GM19395 (cell line): ENCODE measurements at regions not wholly inside any gene's neighbourhood (a gene's known extent, or its start where the extent isn't known, plus 50 kb on each side); places are given as distances from the start of the nearest gene placed in this dataset.

Experiments used
- ATAC-seq: cut with Tn5 transposase; IDR thresholded peaks from one replicate; pipeline ENCODE4 v1.9.1; 2021; ENCODE audit warnings: mild to moderate bottlenecking, moderate library complexity; ENCODE audit not compliant: unreplicated experiment

DNA sequence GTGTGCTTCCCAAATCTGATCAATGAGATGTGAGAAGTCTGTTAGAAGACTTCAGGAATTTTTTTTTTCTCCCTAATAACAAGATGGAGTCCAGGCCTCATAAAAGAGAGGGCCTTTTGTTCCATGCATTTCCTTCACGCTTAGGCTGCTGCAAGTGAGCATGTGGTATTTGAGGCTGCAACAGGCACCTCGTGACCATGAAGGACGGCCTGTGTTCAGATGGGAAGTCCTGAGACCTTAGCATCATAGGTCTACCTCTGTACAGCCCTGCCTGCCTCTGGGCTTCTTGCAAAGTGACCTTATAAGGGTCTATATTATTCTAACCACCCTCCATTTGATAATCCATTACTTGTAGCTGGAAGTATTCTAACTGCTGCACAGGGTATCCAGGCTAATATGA is 86.6 kb downstream of the BOD1 start:
- ATAC-seq = no peak

- no peak for ATAC-seq
These were observed 88.8 kb downstream of the BOD1 start for GRCh38 chr5:173527671-173528070.

DNA sequence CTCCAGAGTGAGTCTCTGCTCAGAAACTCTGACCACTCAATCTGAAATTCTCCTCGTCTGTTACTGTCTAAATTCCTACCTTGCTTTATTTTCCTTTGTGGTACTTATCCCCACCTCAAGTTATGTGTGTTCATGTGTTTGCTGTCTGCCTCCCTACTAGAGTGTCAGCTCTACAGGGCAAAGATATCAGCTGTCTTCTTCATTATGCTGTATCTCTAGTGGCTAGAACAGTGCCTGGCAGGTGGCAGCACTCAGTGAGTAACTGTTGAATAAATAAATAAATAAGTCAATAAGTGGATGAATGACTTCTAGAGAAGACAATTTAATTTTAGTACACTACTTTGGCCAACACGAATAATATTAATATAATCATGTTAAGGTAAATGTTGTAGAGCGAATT is 92.3 kb downstream of the BOD1 start:
- no peak for ATAC-seq

GRCh38 chr5:173523388-173523787 is 93.1 kb downstream of the BOD1 start:
- no peak for ATAC-seq

GRCh38 chr5:173522518-173522917 is 93.9 kb downstream of the BOD1 start:
- ATAC-seq = no peak

DNA sequence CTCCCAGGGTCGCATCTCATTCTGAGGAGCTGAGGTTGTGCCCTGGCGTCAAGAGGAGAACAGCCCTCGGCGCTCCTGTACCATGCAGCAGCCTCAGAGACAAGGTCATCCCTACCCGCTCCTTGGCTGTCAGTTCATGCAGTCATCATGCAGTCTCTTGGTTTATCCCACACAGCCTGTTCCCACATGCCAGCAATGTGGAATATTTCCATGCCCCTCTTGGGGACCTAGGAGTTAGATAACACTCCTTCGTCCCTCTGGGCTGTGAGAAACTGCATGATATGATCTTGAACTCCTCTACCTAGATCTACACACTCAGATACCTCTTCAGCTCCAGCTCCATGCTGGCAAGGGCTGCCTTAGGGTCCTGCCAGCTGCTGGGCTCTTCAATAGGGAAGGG is 97.6 kb downstream of the BOD1 start:
- no peak for ATAC-seq

GRCh38 chr5:173517648-173518047 is 98.8 kb downstream of the BOD1 start:
- no peak for ATAC-seq

- no peak for ATAC-seq
These were observed 100.9 kb downstream of the BOD1 start for GRCh38 chr5:173515526-173515925.

DNA sequence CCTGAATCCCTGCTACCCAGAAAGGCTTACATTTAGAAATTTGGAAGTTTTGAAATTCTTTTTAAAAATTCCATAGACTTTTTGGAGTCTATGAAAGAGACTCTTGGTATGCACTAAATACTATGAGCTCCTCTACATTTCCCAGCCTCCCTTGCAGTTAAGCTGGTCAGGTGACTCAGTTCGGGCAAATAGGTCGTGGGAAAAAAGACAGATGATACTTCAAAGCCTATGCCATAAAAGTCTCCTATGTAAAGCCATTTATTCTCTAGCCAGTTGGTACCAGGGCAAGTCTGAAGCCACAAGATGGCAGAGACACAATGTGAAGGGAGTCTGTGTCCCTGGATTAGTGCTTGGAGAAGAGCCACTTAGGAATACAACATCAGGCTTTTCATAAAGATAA is 101.8 kb downstream of the BOD1 start:
- no peak for ATAC-seq

DNA sequence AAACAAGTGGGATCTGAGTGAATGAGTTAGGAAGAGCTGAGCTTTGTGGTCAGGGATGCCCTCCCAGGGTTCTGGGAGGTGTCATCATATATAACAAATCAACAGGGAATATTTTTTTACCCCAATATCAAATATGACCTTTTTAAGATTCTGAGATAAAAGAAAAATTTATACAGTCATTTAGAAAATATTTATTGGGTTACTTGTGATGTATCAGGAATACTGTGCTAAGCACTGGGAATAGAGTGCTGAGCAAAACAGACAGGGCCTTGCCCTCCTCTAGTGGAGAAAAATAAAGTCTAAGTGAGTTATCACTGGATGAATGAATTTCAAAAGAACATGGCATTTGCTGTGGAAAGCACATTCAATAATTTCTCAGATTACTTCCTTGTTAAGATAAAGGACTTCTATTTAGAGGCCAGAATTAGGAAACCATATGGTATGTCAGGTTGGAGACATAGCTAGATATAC is 102.9 kb downstream of the BOD1 start:
- ATAC-seq = no peak

DNA sequence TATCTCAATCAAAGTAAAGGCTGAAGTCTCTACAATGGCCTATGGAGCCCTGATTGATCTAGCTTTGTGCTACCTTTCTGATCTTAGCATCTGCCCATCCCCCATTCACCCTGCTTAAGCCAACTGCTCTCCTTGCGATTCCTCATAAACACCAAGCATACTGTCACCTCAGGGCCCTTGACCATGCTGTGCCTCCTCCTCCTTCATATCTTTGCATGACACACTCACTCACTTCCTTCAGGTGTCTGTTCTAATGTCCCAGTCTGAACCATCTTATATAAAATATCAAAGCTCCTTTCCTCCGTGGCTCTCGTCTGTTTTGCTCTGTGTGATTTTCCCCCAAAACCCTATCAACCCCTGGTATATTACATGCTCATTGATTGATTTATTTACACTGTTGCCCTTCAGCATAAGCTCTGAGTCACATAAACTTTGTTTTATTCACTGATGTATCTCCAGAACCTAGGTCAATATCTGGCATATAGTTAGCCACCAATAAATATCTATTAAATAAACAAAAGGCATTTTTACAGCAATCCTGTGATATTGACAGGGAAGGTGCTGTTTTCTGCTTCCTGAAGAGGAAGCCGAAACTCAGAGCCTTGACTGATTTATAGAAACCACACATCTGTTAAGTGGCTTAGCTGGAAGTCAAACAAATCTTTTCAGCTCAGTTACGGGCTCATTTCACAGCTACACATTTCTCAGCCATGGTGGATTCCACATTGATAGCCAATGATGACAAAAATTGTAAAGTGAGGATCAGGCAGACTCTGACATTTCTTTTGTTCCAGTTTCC is 103.6 kb downstream of the BOD1 start:
- ATAC-seq = no peak

DNA sequence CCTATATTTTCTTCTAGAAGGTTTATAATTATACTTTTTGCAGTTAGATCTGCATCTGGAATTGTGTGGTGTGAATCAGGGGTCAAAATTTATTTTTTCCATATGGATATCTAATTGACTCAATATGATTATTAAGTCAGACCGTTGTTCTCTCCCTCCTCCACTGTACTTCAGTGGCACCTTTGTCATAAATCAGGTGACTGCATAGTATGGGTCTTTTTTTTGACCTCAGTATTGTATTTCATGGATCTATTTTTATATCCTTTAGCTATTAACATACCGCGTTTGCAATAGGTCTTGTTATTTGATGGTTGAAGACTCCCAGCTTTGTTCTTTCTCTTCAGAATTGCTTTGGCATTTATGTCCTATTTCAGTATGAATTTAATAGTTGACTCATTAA is 107.4 kb downstream of the BOD1 start:
- no peak for ATAC-seq

GRCh38 chr5:173507171-173507570 is 109.3 kb downstream of the BOD1 start:
- no peak for ATAC-seq

DNA sequence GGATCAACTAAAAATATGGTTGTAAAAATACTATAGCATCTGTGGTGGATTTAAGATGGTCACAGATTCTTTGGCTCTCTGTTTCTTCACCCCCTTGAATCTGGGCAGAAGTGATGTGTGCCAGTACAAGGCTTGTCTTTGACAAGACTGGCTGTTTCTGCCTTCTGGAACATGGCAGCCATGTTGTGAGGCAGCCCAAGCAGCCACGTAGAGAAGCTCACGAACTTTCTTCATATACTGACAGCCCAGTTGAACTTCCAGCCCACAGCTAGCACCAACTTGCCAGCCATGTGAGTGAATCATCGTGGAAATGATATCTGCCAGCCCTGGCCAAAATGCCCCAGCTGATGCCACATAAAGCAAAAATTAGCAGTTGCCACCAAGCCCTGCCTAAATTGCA is 110.8 kb downstream of the BOD1 start:
- no peak for ATAC-seq

- ATAC-seq = no peak
These were observed 114.5 kb downstream of the BOD1 start for GRCh38 chr5:173501922-173502321.

GRCh38 chr5:173501271-173501670 is 115.2 kb downstream of the BOD1 start:
- ATAC-seq = no peak

DNA sequence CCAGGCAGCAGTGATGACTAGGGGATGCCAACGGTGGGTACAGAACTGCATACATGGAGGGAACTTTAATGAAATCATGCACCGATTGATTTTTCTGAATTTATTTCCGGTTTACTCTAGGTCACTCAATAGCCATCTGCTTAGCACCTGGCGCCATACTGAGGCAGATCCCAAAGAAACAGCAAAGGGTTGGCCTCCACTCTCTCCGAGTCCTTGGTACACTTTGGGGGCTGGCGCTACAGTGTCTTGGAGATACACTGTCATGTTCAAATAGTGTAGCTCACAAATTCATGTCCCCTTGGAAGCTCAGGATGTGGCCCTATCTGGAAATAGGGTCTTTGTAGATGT is 116.3 kb downstream of the BOD1 start:
- no peak for ATAC-seq

- ATAC-seq = no peak
These were observed 116.8 kb downstream of the BOD1 start for GRCh38 chr5:173499471-173500212.

- ATAC-seq = no peak
These were observed 117.5 kb downstream of the BOD1 start for GRCh38 chr5:173498739-173499470.

- no peak for ATAC-seq
These were observed 118.2 kb downstream of the BOD1 start for GRCh38 chr5:173498286-173498685.

- no peak for ATAC-seq
These were observed 118.8 kb downstream of the BOD1 start for GRCh38 chr5:173497685-173498084.

- ATAC-seq = no peak
These were observed 119.6 kb downstream of the BOD1 start for GRCh38 chr5:173496883-173497255.
